Hippocampal formation (tissue), 2 donors: ENCODE measurements at regions not wholly inside any gene's neighbourhood (a gene's known extent, or its start where the extent isn't known, plus 50 kb on each side); places are given as distances from the start of the nearest gene placed in this dataset.
A peak's percentile ranks its signal among the peaks of the same experiment; 100 is the strongest.
"Not testable (repeated sequence)": the region's sequence is repeated elsewhere in the genome, so short reads cannot be mapped to it uniquely, and the experiment has no call there.

ENCODE experiments used
- DNase-seq, 2 donors: peaks; one replicate each; lab custom pipeline; 2025; lab: John Stamatoyannopoulos, UW

DNA sequence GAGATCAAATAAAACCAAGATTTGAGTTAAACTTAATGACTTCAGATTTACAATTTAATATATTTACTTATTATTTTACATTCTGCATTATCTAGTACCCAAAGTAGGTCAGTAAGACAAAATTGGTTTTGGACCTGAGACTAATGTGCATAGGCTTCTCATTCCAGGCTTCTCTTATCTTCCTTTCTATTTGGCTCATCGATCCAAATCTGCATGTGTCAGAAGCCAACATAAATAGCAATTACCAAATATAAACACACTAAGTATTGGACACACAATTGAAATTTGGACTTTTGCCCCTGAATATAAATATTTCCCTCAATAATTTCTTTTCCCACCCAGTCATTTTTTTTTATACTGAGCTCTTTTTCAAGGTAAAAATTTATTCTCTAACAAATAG, 290.6 kb upstream of the ARHGEF26 start:
- no peak for DNase-seq

DNA sequence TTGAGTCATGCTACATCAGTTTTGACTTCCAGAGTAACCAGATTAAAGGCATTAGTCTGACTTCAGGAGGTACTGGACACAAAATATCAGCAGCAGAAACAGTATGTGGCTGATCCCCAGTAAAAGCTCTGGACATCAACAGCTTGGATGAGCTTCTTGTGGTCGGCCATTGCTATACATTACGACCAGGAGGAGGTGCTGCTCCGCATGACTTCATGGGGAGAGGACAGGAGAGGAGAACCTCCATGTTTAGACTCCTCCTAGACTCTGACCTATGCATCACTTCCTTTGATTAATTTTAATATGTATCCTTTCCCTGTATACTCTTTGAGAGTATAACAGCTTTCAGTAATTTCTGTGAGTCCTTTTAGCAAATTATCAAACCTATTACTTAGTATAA, 285.6 kb upstream of the ARHGEF26 start:
- no peak for DNase-seq

DNA sequence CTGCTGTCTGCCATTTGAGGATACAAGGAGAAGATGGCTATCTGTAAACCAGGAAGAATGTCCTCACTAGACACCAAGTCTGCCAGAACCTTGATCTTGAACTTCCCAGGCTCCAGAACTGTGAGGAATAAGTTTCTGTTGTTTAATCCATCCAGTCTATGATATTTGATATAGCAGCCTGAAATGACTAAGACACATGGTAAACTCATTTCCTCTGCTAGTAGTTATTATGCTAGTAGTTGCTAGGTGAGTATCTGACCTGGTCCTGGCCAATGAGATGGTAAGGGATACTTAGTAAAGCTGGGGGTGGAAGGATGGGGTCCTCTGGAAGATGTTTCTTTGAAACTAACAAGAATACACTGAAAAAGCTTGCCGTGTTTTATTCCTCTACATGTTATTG, 280.7 kb upstream of the ARHGEF26 start:
- DNase-seq = no peak

DNA sequence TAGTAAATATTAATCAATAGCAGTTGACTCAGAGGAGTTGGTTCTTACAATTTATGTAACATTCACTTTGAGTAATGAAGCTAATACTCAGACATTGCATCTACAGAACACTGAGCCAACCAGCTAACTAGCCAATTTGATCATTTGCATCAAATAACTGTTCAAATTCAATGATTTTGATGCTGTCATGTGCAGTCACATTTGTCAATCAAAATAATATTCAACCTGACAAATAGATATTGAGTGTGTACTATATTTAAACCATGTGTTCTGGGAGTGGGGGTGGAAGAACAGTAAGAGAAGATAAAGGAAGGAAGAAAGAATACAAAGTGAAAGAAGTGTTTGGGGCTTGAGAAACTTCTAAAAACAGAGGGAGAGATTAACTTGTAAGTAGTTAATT, 277.2 kb upstream of the ARHGEF26 start:
- no peak for DNase-seq

DNA sequence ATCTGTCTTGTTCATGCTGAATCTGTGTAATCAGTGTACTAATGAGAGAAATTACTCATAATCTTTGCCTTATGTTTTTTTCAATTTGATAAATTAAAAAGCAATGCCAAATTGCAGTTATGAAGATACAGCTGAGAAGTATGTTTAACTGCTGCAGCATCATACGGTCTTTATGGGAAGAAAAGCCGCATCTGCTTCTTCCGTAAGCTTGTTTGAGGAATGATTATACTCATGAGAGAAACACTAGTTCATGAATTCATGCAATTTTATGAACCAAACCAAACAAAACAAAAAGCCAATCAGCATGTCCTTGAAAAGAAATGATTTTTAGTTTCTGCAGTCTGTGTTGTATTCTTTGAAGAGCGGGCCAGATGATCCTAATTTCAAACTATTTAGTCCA, 275.9 kb upstream of the ARHGEF26 start:
- DNase-seq = no peak

DNA sequence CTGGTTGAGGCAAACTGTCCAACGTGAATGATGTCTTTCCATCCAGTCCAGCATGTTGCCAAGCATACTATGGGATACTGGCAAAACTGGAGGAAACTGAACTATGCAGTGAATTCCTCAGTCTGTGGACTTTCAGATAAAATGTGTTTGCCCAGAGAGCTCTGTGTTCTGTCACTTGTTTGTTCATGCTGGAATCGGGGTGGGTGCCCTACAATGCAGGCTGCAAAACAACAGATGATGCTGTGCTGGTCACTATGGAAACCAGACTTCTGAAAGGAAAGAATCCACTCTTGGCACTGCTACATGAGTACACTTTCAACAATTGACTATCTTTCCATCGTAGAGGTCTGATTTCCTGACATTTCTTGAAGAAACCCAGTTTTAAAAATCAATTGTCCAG, 272.5 kb upstream of the ARHGEF26 start:
- DNase-seq = peak; percentile 8 to 32

DNA sequence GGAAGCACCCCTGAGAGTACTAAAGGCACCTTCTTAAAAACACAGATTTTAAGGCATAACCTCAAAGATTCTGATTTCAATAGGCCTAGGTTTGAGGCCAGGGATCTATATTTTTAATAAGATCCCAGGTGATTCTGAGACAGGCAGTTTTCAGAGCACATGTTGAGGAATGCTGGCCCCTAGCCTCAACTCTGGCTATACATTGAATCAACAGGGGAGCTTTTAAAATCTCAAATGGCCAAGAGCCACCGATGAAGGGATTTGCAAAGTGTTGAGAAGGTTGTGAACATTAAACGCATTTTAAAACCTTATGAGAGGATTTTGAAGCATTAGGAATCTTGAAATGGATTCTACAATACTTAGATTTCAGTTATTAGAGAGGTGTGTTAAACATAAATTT, 268.8 kb upstream of the ARHGEF26 start:
- DNase-seq = no peak

DNA sequence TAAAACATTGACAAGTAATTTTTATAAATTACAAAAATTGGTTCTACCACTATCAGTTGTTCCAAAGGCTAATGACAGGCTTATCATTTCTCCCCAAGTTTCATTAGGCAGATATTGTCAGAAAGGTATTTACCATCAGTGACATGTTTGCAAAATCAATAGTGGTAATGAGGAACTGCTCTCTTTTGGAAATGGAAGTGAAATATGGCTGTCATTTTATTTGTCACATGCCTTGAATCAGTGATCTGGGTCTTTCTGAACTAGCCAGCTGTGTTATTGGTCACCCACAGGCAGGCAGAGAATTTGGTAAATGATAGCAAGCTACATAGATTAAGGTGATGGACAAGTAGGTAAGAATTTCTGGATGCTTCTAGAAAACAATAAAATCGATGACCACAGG, 268.0 kb upstream of the ARHGEF26 start:
- no peak for DNase-seq

DNA sequence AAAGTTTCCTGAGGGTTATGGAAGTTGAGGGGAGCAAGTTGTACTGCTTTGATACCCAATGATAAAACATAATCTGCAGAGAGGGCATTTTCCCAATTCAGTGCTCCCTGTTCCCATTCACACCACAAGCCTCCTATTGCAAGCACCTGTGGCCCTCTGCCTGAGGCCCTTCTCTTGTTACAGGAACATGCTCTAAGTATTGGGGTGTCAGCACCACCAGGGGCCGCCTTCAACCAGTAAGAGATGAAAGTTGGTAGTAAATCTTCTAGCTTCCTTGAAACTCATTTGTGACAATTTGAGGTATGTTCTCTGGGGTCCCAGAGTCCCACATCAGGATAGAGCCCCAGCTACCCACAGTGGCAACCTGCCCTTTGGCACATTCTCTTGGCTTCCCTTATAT, 265.4 kb upstream of the ARHGEF26 start:
- no peak for DNase-seq

DNA sequence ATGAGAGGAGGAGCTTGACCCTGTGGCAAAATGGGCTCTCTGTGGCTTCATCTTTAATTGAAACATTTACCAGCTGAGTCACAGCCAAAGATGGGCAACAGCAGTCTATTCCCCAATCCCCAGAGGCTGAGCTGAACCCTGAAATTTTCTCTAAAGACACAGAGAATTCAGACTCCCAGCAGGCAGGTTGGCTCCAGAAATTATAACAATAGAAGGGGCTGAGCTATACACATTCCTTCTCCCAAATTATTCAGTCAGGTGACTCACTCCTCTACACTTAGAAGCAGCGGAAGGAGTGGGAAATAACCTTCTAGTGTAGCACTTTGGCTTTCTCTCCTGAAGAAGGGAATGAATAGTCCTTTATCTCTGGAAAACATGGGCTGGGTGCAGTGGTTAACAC, 264.3 kb upstream of the ARHGEF26 start:
- DNase-seq = no peak

DNA sequence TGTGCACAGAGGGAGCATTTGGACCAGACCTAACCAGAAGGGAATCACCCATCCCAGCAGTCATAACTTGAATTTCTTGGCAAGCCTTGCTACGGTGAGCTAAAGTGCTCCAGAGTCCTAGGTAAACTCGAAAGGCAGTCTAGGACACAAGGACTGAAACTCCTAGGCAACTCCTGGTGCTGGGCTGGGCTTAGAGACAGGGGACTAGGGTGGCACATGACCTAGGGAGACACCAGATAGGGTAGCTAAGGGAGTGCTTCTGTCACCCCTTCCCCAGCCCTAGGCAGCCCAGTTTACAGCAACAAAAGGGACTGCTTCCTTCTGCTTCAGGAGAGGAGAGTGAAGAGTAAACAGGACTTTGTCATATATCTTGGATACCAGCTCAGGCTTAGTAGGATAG, 256.4 kb upstream of the ARHGEF26 start:
- no peak for DNase-seq

DNA sequence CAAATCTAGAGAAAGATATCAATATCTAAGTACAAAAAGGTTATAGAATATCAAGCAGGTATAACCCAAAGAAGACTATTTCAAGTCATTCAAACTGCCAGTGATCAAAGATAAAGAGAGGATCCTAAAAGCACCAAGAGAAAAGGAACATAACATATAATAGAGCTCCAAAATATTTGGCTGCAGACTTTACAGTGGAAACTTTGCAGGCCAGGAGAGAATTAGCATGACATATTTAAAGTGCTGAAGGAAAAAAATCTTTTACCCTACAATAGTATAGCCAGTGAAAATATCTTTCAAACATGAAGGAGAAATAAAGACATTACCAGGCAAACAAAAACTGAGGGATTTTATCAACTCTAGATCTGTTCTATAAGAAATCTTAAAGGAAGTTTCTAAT, 254.3 kb upstream of the ARHGEF26 start:
- DNase-seq = no peak

DNA sequence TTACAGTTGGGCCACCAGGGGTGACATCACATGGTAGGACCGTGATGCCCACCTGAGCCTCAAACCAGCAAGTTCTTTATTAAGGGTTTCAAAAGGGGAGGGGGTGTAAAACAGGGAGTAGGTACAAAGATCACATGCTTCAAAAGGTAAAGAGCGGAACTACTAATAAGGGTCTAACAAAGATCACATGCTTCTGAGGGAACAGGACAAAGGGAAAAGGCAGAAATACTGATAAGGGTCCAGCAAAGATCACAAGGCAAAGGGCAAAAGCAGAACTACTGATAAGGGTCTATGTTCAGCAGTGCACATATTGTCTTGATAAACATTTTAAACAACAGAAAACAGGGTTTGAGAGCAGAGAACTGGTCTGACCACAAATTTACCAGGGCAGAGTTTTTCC, 246.8 kb upstream of the ARHGEF26 start:
- DNase-seq = not testable (repeated sequence)

DNA sequence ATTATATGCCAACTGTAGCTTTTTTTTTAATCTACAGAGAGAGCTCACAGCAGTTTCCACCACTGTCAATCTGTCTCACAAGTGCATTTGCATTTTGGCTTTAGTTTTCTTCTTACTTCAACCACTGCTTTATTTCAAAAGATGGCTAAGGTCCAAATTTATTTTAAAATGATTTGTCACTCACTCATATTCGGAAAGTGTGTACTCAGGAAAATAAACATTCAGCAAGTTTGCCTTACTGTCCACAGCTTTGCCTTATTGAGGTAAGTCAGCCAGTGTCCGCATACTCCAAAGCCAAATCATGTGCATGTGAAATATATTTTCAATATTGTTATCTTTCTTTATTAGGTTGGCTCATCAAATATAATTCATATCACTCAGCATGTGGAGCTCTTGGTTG, 240.7 kb upstream of the ARHGEF26 start:
- no peak for DNase-seq

DNA sequence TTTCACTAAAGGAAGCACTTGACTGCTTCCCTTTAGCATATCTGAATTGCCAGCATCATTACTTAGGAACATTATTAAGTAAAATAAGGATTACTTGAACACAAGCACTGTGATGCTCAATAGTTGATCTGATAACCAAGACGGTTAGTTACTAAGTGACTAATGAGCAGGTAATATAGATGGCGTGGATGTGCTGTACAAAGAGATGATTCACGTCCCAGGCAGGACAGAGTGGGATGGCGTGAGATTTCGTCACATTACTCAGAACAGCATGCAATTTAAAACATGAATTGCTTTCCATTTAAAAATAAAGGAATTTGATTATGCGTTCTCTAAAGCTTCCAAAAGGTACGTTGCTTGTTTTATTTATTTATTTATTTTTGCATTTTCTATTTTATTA, 240.0 kb upstream of the ARHGEF26 start:
- DNase-seq = no peak

DNA sequence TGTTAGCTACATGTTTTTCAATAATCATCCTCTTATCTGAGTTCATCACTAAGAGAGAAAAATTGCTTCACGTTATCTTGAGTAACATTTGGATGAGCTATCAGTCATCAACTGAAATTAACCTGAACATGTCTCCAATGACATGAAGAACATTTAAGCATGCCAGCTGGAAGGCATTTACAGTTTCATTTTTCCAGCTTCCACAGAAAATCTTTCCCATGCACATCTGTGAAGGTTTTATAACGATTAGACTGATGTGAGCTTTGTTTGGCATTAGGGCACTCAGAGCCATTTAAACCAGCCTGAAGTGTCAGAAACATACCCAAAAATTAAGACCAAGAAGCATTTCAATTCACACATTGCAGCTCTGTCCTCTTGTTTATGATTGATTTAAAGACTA, 235.8 kb upstream of the ARHGEF26 start:
- no peak for DNase-seq

DNA sequence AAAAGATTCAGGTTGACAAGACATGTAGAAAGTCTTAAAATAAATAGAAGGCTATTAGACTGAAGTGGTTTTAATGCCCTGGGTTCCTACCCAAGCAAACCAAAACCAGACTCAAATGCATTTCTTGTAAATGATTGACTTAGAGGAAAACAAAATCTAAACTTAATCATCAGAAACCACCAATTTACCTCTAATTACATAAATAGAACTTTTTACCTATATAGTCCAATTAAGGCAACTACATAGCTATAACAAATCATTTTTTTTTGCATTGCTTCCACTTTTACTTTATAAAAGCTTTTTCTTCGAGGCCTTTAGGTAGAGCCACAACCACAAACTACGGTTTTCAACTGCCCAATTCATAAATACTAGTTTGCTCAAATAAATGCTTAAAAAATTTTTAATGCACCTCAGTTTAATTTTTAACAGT, 231.3 kb upstream of the ARHGEF26 start:
- no peak for DNase-seq

DNA sequence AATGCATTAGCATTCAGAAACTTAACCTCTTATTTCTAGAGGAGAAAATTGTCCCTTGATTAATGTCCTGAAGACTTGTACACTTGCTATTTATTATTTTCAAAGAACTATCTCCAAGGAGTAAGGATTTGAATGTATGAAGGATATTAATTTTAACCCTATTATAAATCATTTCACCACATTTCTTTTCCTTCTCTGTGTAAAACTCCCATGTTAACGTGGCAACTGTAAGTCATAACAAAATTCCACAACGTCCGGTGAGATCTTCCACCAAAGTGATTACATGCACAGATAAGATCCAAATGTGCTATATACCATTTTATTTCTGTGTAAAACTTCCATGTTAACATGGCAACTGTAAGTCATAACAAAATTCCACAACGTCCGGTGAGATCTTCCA, 229.1 kb upstream of the ARHGEF26 start:
- DNase-seq = no peak

DNA sequence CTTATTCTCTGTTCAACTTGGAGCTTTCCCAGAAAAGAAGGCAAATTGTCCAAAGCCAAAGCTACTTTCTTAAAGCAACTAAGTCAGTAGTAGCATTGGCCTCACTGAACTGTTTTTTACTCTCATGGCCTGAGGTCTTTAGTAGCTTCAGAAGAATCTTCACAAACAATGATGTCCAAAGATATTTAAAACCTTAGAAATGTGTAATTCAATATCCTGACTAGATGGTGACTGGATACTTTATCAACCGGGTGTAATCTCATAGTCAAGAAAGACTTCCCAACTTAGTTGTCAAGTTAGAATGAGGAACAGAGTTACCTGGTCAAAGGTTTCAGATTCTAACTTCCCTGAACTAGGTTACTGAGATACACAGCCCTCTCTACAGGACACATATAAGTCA, 226.3 kb upstream of the ARHGEF26 start:
- DNase-seq = no peak

DNA sequence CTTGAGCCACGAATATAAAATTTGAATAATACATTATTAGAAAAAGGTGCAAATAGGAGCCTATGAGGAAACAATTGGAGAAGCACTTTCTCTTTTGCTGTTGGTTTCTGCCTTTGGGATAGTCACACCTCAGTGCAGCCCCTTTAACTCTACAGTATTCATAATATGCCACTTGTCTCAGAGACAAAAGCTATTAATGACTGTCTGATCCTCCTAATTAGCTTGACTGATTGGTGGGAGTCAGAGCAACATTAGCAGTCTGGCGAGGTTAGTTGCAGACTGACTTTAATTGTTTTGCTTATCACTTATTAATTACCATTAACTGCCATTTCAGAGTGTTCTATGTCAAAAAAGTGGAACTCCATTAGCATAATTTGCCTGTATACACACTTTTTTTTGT, 225.0 kb upstream of the ARHGEF26 start:
- DNase-seq = no peak

DNA sequence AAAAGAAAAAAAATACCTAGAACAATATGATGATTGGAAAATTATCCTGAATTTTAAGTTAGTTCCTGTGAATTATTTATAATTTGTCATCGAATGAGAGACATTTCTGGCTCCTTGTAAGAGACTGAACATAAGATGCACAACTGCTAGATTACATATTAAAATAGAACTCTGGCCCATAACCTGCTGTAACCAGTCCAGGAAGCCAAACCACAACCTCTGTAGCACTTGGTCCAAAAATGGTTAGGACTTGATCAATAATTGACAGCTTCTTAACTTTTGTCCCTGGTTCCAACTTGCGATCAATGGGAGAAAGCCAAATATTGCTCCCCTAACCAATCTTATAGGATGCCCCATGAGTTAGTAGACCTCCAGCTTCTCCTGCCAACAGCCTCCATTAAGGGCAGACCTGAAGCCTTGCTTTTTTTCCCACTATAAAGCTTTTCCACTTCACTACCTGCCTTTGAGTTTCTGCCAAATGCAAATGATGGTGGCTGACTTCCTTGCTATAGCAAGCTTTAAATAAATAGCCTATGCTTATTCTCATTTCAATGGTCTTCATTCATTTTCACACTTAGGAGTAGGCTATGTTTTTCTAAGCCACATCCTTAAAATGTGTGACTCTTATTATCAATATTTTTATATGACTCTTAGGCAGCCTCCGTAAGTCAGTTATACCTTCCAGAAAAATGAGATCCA, 224.0 kb upstream of the ARHGEF26 start:
- no peak for DNase-seq

DNA sequence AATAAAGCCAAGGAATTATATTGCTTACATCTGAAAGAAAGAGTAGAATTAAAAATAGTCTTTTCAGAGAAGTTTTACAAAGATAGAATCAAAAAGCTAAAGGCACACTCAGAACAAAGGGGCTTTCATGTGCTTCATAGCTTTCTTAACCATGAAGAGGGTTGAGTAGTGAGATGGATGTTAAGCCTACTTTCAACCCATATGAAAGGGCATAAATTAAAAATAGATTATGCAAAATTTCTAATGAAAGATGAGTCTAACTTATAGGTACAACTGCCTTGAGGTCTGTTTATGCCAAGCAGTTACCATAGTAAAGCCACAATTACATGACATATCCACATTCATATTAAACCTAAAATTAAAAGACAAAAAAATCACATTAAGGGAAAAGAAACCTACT, 223.3 kb upstream of the ARHGEF26 start:
- no peak for DNase-seq

DNA sequence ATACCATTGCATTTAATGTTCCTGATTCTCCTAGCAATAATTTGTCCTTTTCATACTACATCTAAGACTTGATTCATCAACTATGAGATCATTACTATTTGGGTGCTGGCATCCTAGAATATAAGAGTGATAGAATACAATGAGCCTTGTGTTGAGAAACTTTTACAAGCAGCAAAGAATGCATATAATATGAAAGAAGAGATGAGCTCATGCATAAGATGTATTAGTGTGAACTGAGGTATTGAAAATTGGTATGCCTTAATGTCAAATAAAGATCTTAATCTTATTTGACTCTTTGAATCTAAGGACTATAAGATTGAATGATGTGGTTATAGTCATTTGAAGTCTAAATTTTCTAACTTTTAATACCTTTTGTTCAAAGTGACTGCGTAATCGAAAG, 220.0 kb upstream of the ARHGEF26 start:
- no peak for DNase-seq

DNA sequence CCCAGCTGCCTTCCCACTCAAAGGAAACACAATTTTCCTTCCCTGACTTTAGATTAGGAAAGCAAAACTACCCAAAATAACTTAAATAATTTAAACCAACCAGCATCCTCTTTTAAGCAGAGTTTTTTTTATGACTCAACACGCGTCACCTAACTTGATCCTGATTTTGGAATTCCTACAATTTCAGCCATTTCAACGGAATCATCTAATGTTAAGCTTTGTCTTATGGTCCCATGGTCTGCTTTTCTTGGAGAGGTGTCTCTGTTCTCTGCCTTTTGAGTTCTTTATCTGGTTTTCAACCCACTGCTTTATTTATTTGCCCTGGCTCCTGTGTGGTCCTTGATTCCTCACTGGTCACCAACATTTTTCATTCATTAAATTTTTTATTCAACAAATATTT, 219.2 kb upstream of the ARHGEF26 start:
- no peak for DNase-seq

DNA sequence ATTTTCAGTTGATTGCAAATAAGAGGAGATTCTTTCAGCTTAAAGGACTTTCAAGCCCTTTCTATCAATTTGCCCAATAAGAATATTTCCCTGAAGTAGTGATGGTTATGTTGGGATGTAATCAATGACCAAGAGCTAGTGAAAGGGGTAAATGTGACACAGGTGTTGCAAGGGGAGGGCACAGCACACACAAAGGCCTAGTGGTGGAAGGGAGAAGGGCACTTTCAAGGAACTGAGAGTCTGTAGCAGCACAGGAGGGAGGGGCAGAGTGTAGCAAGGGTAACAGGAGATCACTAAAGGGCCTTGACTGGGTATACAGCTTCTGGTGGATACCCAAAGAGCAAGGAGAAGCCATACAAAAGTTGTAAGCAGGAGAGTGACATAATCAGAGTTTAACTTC, 217.8 kb upstream of the ARHGEF26 start:
- no peak for DNase-seq
